Endothelial cell of umbilical vein (primary cell): ENCODE measurements at regions not wholly inside any gene's neighbourhood (a gene's known extent, or its start where the extent isn't known, plus 50 kb on each side); places are given as distances from the start of the nearest gene placed in this dataset.

ENCODE experiments used
- CTCF ChIP-seq, 2 donors: IDR thresholded peaks; 1 replicate in 1 of 2; 2 replicates in 1 of 2; pipeline ENCODE4 v1.5.1; 2011; ENCODE audit warnings: low read length in 2 of 2, mild to moderate bottlenecking in 2 of 2, moderate library complexity in 2 of 2, control low read depth in 1 of 2, inconsistent platforms in 1 of 2, low read depth in 1 of 2; ENCODE audit not compliant: insufficient read depth in 1 of 2; ENCODE audit errors: extremely low read depth in 1 of 2
- POLR2A ChIP-seq: IDR thresholded peaks from 2 replicates; pipeline ENCODE4 v1.6.1; 2012; ENCODE audit warnings: low read depth, mild to moderate bottlenecking, control low read depth, low read length

- no peak for TF ChIP-seq CTCF (IDR thresholded peaks at IDR 0.05; ENCODE audit: extremely low read depth in 1 of 2, insufficient read depth in 1 of 2, low read depth in 1 of 2, low read length in 2 of 2)
- TF ChIP-seq POLR2A, result no peak
Observed at GRCh38 chr6:81265106-81265505, 487.4 kb downstream of the TENT5A start.
